Neuron (in vitro differentiated cells): ENCODE measurements at regions not wholly inside any gene's neighbourhood (a gene's known extent, or its start where the extent isn't known, plus 50 kb on each side); places are given as distances from the start of the nearest gene placed in this dataset.

Experiments used
- H2AFZ ChIP-seq: one replicate; pipeline ENCODE4 v1.6.1; 2013; ENCODE audit warnings: low read depth, mild to moderate bottlenecking, inconsistent platforms, low read length, moderate library complexity
- H3K27me3 ChIP-seq: one replicate; pipeline ENCODE4 v1.6.1; 2013; ENCODE audit warnings: low read length; ENCODE audit not compliant: insufficient read depth
- H3K36me3 ChIP-seq: one replicate; pipeline ENCODE4 v1.6.1; 2013; ENCODE audit warnings: low read length; ENCODE audit not compliant: insufficient read depth
- H3K4me1 ChIP-seq: one replicate; pipeline ENCODE4 v1.6.1; 2013; ENCODE audit warnings: low read length; ENCODE audit not compliant: insufficient read depth
- H3K4me3 ChIP-seq: 2 replicates; pipeline ENCODE4 v1.5.1; 2013; ENCODE audit warnings: mild to moderate bottlenecking, low read length, moderate library complexity
- H3K9me3 ChIP-seq: one replicate; pipeline ENCODE4 v1.6.1; 2013; ENCODE audit warnings: low read length

DNA sequence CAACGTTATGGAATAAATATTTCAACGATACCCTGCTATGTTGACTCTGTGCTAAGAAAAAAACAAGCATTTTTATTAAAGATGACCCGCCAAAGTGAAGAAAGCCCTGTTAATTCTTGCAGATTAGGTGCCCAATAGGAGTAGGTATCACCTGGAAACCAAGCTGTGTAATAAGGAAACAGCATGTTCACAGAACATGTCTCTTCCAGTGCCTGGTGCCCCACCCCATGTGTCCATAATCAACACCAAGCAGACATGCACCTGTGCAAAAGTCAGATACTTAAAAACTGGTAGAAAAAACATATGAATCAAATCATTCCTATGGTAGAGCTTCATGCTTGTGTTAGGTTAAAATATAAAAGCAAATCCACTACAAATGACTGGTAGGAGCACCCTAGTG, 327.1 kb downstream of the SHANK2 start:
- peaks cover 8% of the 10 kb centered on the region for H3K9me3 ChIP-seq
- H3K4me1 ChIP-seq = no peaks in the 10 kb centered on the region
- H3K4me3 ChIP-seq = no peak overlapping the region
- H2AFZ ChIP-seq = no peak overlapping the region
- H3K27me3 ChIP-seq = no peaks in the 10 kb centered on the region
- no peaks in the 10 kb centered on the region for H3K36me3 ChIP-seq

DNA sequence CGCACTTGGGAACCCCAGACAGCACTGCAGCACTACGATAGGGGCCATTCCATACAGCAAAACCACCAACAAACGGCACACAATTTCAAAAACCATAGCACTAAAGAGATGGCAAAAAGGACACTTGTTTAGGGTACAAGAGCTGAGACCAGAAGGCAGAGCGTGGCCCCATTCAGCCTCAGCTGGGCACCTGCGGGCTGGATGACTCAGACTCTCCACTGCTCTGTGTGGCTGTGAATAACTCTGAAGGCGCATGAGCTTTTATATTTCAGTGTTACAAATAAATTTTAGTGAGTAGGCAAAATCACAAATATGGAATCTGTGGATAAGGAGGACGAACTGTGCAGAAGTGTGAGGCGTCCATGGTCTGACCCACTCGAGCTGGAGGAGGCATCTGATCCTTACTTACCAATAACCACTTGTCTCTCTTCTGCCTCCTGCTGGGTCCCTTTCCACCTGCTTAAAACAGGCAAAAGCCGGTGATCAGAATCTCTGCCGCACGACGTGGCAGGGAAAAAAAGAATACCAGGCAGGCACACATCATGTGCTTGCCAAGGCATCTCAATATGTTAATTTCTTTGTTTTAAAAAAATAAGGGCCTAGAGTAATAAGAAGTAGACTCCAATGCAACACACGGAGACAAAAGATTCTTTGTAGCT, 325.7 kb downstream of the SHANK2 start:
- Histone ChIP-seq H3K9me3 (peaks cover 5% of the 10 kb centered on the region), H2AFZ (no peak overlapping the region), H3K36me3 (no peaks in the 10 kb centered on the region), H3K27me3 (no peaks in the 10 kb centered on the region), H3K4me1 (no peaks in the 10 kb centered on the region), H3K4me3 (no peak overlapping the region)

DNA sequence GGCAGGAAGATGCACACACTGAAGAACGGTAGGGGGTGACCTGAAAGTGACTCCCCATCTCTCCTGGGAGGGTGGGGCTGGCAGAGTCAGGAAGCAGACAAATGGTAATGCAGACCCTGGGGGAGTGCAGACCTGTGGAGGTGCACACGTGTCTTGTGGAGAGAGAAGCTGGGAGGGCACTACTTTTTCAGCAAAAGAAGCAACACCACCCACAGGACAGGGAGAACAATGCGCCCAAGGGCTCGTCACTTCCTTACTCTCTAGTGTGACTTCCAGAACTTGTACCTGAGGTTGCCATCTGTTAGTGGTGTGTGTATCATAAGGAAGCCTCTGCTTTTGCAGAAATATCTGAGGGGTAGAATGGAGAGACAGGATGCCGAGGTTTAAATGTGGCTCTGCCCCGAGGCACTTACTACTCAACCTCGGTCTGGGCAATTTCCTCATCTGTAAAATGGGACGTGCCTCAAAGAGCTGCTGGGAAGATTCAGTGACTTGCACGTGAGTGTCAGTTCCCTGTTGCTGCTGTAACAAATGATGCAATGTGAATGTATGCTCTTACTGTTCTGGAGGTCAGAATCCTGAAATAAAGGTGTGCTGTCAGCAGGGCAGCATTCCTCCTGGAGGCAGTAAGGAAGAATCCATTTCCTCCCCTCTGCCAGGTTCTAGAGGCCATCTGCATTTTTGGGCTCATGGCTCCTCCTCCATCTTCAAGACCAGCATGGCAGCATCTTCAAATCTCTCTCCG, 323.4 kb downstream of the SHANK2 start:
- no peaks in the 10 kb centered on the region for H3K27me3 ChIP-seq
- H2AFZ ChIP-seq = no peak overlapping the region
- no peak overlapping the region for H3K4me3 ChIP-seq
- no peaks in the 10 kb centered on the region for H3K36me3 ChIP-seq
- peaks cover 2% of the 10 kb centered on the region for H3K9me3 ChIP-seq
- H3K4me1 ChIP-seq = no peaks in the 10 kb centered on the region

DNA sequence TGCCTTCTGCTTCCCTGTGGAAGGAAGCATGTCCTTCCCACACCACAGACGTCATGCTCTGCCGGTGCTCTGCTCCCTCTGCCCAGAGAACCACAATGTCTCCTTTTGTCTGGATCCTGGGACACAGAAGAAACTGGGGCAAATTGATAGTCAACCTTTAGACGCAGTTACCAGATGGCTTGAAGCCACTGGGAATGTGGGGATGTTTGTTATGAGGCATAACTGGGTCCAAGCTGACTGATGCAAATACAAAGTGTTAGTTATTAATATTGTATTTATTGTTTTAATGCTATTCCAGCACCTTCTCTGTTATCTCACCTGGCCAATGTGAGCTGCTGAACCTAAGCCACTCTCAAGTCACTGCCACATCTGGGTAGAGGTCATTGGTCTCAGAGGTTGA, 322.2 kb downstream of the SHANK2 start:
- no peaks in the 10 kb centered on the region for H3K4me1 ChIP-seq
- H3K27me3 ChIP-seq = no peaks in the 10 kb centered on the region
- no peak overlapping the region for H3K4me3 ChIP-seq
- no peak overlapping the region for H2AFZ ChIP-seq
- no peaks in the 10 kb centered on the region for H3K36me3 ChIP-seq
- H3K9me3 ChIP-seq = peaks cover 2% of the 10 kb centered on the region

DNA sequence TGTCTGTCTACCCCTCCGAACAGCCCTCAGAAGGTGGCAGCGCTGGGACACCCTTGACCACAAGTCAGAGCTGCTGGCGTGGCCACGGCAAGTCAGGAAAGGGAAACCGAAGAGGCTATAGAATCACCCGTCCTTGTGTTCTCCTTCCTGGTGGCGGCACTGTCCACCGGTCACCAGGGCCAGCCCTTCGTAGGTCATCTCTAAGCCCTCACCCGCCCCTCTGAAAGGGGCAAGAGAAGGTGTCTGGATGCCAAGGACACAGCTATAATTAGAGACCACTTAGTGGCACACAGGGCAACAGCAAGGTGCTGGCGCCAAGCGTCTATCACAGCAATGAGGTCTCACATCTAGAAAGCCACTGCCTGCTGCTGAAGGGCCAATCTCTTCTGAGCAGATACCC, 320.9 kb downstream of the SHANK2 start:
- H3K36me3 ChIP-seq = no peaks in the 10 kb centered on the region
- peaks cover 2% of the 10 kb centered on the region for H3K9me3 ChIP-seq
- no peaks in the 10 kb centered on the region for H3K4me1 ChIP-seq
- H2AFZ ChIP-seq = no peak overlapping the region
- no peaks in the 10 kb centered on the region for H3K27me3 ChIP-seq
- H3K4me3 ChIP-seq = no peak overlapping the region

DNA sequence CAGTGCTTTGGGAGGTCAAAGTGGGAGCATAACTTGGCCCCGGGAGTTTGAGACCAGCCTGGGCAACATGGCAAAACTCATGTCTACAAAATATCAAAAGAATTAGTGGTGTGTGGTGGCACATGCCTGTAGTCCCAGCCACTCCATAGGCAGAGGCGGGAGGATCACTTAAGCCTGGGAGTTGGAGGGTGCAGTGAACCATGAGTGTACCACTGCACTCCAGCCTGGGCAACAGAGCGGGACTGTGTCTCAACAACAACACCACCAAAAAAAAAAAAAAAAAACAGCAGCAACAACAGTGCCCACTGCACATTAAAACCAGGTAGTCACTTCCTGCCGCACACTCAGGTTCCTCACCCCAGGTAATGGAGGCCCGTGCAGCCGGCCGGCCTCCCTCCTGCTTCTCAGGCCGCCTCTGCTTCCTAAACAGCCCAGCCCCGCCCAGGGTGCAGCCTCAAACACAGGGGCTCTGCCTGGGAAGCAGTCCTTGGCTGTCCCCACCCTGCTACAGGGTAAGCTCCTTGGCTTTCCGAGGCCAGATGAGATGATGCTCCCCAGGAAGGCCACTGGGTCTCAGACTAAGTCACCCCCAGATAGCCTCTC, 318.3 kb downstream of the SHANK2 start:
- H3K36me3 ChIP-seq = no peaks in the 10 kb centered on the region

DNA sequence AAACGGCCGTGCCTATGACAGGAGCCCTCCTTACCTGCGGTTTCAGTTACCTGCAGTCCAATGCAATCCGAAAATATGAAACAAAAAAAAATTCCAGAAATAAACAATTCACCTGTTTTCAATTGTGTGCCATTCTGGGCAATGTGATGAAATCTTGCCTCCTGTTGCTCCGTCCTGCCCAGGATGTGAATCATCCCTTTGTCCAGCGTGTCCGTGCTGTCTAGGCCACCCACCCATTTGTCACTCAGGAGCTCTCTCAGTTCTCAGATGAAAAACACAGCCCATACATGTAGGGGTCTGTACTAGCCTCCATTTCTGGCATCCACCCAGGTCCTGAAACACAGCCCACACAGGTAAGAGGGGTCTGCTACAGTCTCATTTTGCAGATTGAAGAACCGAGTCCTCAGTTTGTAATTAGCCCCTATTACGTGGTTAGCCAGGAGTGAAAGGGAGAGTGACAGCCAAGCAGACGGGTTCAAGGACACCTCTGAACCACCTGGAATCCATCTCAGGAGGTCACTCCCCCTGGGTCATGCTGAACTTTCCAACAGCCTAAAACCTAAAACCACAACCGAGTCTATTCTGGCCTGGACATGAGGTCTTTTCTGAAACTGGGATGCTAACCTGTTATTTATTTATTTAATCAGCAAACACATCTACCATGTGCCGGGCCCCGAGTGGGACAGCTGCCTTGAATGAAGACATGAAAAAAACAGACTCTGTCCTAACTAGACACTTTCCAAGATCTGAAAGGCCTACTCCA, 317.2 kb downstream of the SHANK2 start:
- no peaks in the 10 kb centered on the region for H3K27me3 ChIP-seq
- peaks cover 10% of the 10 kb centered on the region for H3K4me1 ChIP-seq
- no peak overlapping the region for H3K4me3 ChIP-seq
- peaks cover 4% of the 10 kb centered on the region for H3K9me3 ChIP-seq
- no peaks in the 10 kb centered on the region for H3K36me3 ChIP-seq
- no peak overlapping the region for H2AFZ ChIP-seq

More for the DNA sequence above, 318.3 kb downstream of the SHANK2 start:
- no peak overlapping the region for H2AFZ ChIP-seq
- H3K4me3 ChIP-seq = no peak overlapping the region
- H3K27me3 ChIP-seq = no peaks in the 10 kb centered on the region
- peaks cover 6% of the 10 kb centered on the region for H3K9me3 ChIP-seq
- peaks cover 10% of the 10 kb centered on the region for H3K4me1 ChIP-seq

DNA sequence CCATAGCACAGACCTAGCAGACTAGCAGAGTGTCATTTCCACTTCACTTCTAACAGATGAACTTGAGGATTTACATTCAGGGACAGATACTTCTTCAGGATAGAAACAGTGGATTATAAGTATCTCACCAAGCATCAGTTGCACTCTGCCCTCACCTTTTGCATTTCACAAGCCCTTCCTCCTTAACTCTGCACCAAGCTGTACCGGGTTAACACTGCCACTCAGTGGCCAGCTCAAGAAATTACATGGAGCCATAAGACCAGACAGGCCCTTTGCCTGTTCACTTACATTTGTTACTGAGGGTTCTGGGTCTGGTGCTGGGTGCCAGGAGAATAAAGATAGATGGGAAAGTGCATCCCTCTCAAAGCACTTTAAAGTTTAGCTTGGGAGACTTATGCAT, 309.8 kb downstream of the SHANK2 start:
- H3K4me1 ChIP-seq = peaks cover 5% of the 10 kb centered on the region
- no peak overlapping the region for H3K4me3 ChIP-seq
- H3K27me3 ChIP-seq = no peaks in the 10 kb centered on the region
- H2AFZ ChIP-seq = no peak overlapping the region
- peaks cover 18% of the 10 kb centered on the region for H3K9me3 ChIP-seq
- H3K36me3 ChIP-seq = no peaks in the 10 kb centered on the region

DNA sequence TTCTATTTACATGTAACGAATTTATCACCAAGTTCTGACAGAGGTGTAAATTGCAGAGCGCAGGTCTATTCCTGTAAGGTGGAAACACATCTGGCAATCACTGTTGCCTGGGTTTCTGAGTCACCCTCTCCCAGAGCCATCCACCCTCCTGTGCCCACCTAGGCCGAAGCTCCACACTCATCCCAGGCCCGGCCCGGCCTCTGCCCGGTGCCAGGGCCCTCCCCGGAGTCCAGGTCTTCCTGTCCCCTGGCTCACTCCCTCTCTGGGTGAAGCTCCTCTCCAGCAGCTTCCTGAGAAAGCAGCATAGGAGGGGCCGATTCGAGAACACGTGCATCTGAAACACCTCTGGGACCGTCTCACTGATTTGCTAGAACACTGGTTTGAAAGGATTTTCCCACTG, 308.2 kb downstream of the SHANK2 start:
- Histone ChIP-seq H3K36me3 (no peaks in the 10 kb centered on the region), H3K4me3 (no peak overlapping the region), H3K9me3 (peaks cover 14% of the 10 kb centered on the region), H2AFZ (no peak overlapping the region), H3K27me3 (no peaks in the 10 kb centered on the region), H3K4me1 (no peaks in the 10 kb centered on the region)

DNA sequence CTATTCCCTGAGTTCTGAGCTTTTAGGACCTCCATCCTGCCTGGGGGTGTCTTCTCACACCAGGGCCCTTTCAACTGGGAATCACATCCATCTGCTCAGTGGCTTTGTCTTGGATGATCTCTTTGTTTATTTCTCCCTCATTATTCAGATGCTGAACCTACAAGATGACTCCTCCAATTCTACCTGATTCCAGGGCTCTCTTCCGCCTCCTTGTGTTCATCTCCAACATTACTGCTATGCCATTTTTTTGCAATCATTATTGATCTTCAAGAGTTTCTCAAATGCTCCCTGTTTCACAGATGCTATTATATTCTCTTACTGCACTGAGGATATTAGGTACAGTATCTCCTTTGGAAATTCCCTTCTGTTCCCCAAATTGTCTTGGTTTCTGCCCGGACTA, 307.7 kb downstream of the SHANK2 start:
- H3K36me3 ChIP-seq = no peaks in the 10 kb centered on the region
- H2AFZ ChIP-seq = no peak overlapping the region
- H3K4me3 ChIP-seq = no peak overlapping the region
- no peaks in the 10 kb centered on the region for H3K27me3 ChIP-seq
- H3K9me3 ChIP-seq = peaks cover 14% of the 10 kb centered on the region
- no peaks in the 10 kb centered on the region for H3K4me1 ChIP-seq

DNA sequence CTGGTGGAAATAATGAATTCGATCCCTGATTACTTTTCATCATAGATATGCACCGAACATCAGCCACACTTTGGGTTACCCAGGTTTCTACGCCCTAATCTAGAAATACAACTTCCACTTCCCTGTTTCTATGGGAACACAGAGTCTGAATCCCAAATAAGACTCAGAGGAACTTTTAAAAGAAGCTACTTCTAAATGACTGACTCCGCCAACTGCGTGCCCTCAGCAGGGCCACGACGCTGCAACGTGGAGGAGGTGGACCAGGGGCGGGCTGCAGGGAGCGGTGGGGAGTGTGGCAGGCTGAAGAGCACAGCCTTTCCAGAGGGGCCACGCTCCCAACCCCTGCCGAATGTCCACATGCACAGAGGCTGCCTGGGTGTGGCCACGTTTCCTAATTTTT, 304.0 kb downstream of the SHANK2 start:
- Histone ChIP-seq H3K9me3 (peaks cover under 1% of the 10 kb centered on the region), H3K4me1 (no peaks in the 10 kb centered on the region), H3K4me3 (no peak overlapping the region), H3K27me3 (no peaks in the 10 kb centered on the region), H3K36me3 (no peaks in the 10 kb centered on the region), H2AFZ (no peak overlapping the region)

DNA sequence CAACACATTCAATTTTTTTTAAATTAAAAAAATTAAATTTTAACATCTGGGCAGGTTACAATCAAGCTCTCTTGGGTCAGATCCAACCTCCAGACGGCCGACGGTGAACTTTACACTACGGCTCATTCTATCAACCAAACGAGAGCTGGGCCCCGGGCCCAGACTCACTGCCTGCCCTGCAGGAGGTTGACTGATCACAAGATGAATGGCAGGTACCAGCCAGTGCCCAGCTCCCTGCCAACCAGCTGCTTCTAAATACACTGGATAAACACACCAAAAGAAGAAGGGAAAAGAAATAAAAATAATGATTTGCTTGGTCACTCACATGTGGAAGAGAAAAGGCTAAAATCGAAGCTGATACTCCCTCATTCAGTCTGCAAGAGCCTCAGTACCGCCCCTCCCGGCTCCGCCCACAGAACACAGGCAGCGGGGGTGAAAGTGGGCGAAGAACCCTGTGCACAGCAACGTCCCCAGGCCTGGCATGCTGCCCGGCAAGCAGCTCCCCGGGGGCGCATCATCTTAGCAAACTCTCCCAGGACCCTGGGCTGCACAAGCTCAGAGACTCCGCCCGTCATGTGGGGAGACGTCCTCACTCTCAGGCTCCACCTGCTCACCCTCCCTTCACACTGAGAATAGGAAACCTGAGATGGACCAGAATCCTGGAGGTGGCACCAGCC, 303.4 kb downstream of the SHANK2 start:
- H3K4me3 ChIP-seq = no peak overlapping the region
- H3K4me1 ChIP-seq = no peaks in the 10 kb centered on the region
- H3K36me3 ChIP-seq = no peaks in the 10 kb centered on the region
- no peaks in the 10 kb centered on the region for H3K27me3 ChIP-seq
- no peaks in the 10 kb centered on the region for H3K9me3 ChIP-seq
- no peak overlapping the region for H2AFZ ChIP-seq
